Muscle of leg (tissue), 3 donors: ENCODE measurements at regions not wholly inside any gene's neighbourhood (a gene's known extent, or its start where the extent isn't known, plus 50 kb on each side); places are given as distances from the start of the nearest gene placed in this dataset.
"Not testable (repeated sequence)": the region's sequence is repeated elsewhere in the genome, so short reads cannot be mapped to it uniquely, and the experiment has no call there.

Experiments used
- DNase-seq: peaks from one replicate; pipeline ENCODE4 v3.0.0; 2013
- H3K27ac ChIP-seq: one replicate; pipeline ENCODE4 v1.5.1; 2013; ENCODE audit warnings: mild to moderate bottlenecking, low read length, control low read depth
- H3K27me3 ChIP-seq: one replicate; pipeline ENCODE4 v1.6.1; 2013; ENCODE audit warnings: low read length; ENCODE audit not compliant: control insufficient read depth, insufficient read depth
- H3K36me3 ChIP-seq: one replicate; pipeline ENCODE4 v1.6.1; 2013; ENCODE audit warnings: low read length; ENCODE audit not compliant: control insufficient read depth, insufficient read depth
- H3K4me1 ChIP-seq: one replicate; pipeline ENCODE4 v1.6.1; 2013; ENCODE audit warnings: low read length; ENCODE audit not compliant: control insufficient read depth, insufficient read depth
- H3K4me3 ChIP-seq: one replicate; pipeline ENCODE4 v1.5.1; 2013; ENCODE audit warnings: low read length, control low read depth
- H3K9me3 ChIP-seq: replicated peaks from 2 replicates; pipeline ENCODE4 v1.6.1; 2013; ENCODE audit warnings: low read depth, low read length; ENCODE audit not compliant: control insufficient read depth
- WGBS: methylation state at CpG from one replicate; pipeline ENCODE4 v1.1.5; 2013; ENCODE audit warnings: missing lambda C conversion rate; ENCODE audit not compliant: insufficient coverage; 5-methylcytosine and 5-hydroxymethylcytosine counted together

- Histone ChIP-seq H3K4me1 (no peaks in the 10 kb centered on the region), H3K27ac (no peak overlapping the region), H3K36me3 (no peaks in the 10 kb centered on the region), H3K4me3 (no peak overlapping the region), H3K27me3 (no peaks in the 10 kb centered on the region), H3K9me3 (no peaks in the 10 kb centered on the region)
- DNase-seq, result no peak
Measured at GRCh38 chr21:17397703-17398102, 115.1 kb upstream of the CXADR start.

- H3K27ac ChIP-seq, H3K9me3 ChIP-seq, H3K4me1 ChIP-seq, H3K27me3 ChIP-seq, H3K4me3 ChIP-seq, DNase-seq, H3K36me3 ChIP-seq: not testable (repeated sequence)
- WGBS, result 82% methylated on average over 4 of the region's 4 CpGs
Measured at GRCh38 chr21:17398954-17399353, 113.9 kb upstream of the CXADR start.

GRCh38 chr21:17402937-17403336 is 109.9 kb upstream of the CXADR start:
- WGBS, result no CpG with 5 or more reads among the region's 3 CpGs
- no peaks in the 10 kb centered on the region for H3K27me3 ChIP-seq
- H3K4me1 ChIP-seq, result no peaks in the 10 kb centered on the region

GRCh38 chr21:17406202-17406601 is 106.6 kb upstream of the CXADR start:
- no peak for DNase-seq
- no peak overlapping the region for H3K27ac ChIP-seq
- WGBS, result no CpG with 5 or more reads among the region's 4 CpGs
- H3K9me3 ChIP-seq, result peaks cover 2% of the 10 kb centered on the region
- no peaks in the 10 kb centered on the region for H3K36me3 ChIP-seq
- H3K4me3 ChIP-seq, result no peak overlapping the region
- no peaks in the 10 kb centered on the region for H3K4me1 ChIP-seq
- H3K27me3 ChIP-seq, result no peaks in the 10 kb centered on the region

More at GRCh38 chr21:17402937-17403336, 109.9 kb upstream of the CXADR start:
- peaks cover 2% of the 10 kb centered on the region for H3K9me3 ChIP-seq
- H3K4me3 ChIP-seq, result no peak overlapping the region
- H3K27ac ChIP-seq, result no peak overlapping the region
- no peaks in the 10 kb centered on the region for H3K36me3 ChIP-seq
- no peak for DNase-seq

- Histone ChIP-seq H3K27ac (no peak overlapping the region), H3K4me1 (no peaks in the 10 kb centered on the region), H3K27me3 (no peaks in the 10 kb centered on the region), H3K4me3 (no peak overlapping the region), H3K36me3 (no peaks in the 10 kb centered on the region), H3K9me3 (no peaks in the 10 kb centered on the region)
- no CpG with 5 or more reads among the region's 1 CpG for WGBS
- DNase-seq, result no peak
Measured at GRCh38 chr21:17414766-17415165, 98.1 kb upstream of the CXADR start.

GRCh38 chr21:17416139-17416538 is 96.7 kb upstream of the CXADR start:
- Histone ChIP-seq H3K4me1 (no peaks in the 10 kb centered on the region), H3K4me3 (no peak overlapping the region), H3K36me3 (no peaks in the 10 kb centered on the region), H3K9me3 (no peaks in the 10 kb centered on the region), H3K27me3 (no peaks in the 10 kb centered on the region), H3K27ac (no peak overlapping the region)
- no peak for DNase-seq
- no CpG with 5 or more reads among the region's 2 CpGs for WGBS

- 57% methylated on average over 1 of the region's 2 CpGs for WGBS
- Histone ChIP-seq H3K4me1 (no peaks in the 10 kb centered on the region), H3K9me3 (no peaks in the 10 kb centered on the region), H3K36me3 (no peaks in the 10 kb centered on the region), H3K4me3 (no peak overlapping the region), H3K27ac (no peak overlapping the region), H3K27me3 (no peaks in the 10 kb centered on the region)
- no peak for DNase-seq
Measured at GRCh38 chr21:17422931-17423330, 89.9 kb upstream of the CXADR start.

GRCh38 chr21:17427157-17427556 is 85.7 kb upstream of the CXADR start:
- Histone ChIP-seq H3K9me3 (no peaks in the 10 kb centered on the region), H3K27me3 (no peaks in the 10 kb centered on the region), H3K4me3 (no peak overlapping the region), H3K4me1 (no peaks in the 10 kb centered on the region), H3K27ac (no peak overlapping the region), H3K36me3 (no peaks in the 10 kb centered on the region)
- no CpG with 5 or more reads among the region's 7 CpGs for WGBS
- no peak for DNase-seq

- H3K4me3 ChIP-seq, result no peak overlapping the region
- no peaks in the 10 kb centered on the region for H3K9me3 ChIP-seq
- no peak for DNase-seq
- no peaks in the 10 kb centered on the region for H3K27me3 ChIP-seq
- H3K36me3 ChIP-seq, result no peaks in the 10 kb centered on the region
- no peaks in the 10 kb centered on the region for H3K4me1 ChIP-seq
- H3K27ac ChIP-seq, result no peak overlapping the region
- 42% methylated on average over 2 of the region's 10 CpGs for WGBS
Measured at GRCh38 chr21:17427831-17428483, 84.9 kb upstream of the CXADR start.

- H3K9me3 ChIP-seq, result no peaks in the 10 kb centered on the region
- no peak for DNase-seq
- no peak overlapping the region for H3K4me3 ChIP-seq
- no CpG with 5 or more reads among the region's 5 CpGs for WGBS
- no peaks in the 10 kb centered on the region for H3K27me3 ChIP-seq
- H3K4me1 ChIP-seq, result no peaks in the 10 kb centered on the region
- H3K36me3 ChIP-seq, result no peaks in the 10 kb centered on the region
- no peak overlapping the region for H3K27ac ChIP-seq
Measured at GRCh38 chr21:17428484-17428869, 84.4 kb upstream of the CXADR start.

- no peaks in the 10 kb centered on the region for H3K4me1 ChIP-seq
- no peak overlapping the region for H3K27ac ChIP-seq
- no peaks in the 10 kb centered on the region for H3K27me3 ChIP-seq
- no peak for DNase-seq
- no CpG with 5 or more reads among the region's 5 CpGs for WGBS
- H3K9me3 ChIP-seq, result no peaks in the 10 kb centered on the region
- H3K36me3 ChIP-seq, result no peaks in the 10 kb centered on the region
- H3K4me3 ChIP-seq, result no peak overlapping the region
Measured at GRCh38 chr21:17428980-17429379, 83.9 kb upstream of the CXADR start.
